ENCODE measurements at regions not wholly inside any gene's neighbourhood (a gene's known extent, or its start where the extent isn't known, plus 50 kb on each side); places are given as distances from the start of the nearest gene placed in this dataset.

DNA sequence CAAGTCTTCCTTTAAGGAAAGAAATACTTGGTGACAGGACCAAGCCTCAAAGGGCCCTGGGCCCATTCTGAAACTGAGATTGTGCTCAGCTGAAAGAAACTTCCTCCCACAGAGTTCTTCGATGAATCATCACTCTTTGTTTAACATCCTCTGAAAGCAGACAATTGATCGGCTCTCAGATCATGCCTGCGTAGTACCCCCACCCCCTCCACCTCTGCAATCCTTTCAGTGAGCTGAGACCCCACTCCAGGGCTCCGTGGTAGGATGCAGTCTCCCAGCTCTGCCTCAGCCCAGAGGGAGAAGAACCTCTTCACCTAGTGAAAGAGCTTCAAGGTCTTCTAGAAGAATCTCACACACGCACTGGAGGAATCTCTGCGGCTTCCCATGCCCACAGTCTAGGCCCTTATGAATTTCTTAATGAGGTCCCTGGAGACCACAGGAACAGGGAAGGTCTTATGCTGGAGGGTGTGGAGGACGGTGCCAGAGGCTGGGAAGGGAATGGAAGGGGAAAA lies 104.9 kb upstream of the SOD1 start:
- TF ChIP-seq POLR2AphosphoS5 (IDR thresholded peaks at IDR 0.05; ENCODE audit: low read depth, low read length) (peak; percentile 50; the same call in 1 of the 2 replicates), SIN3A (IDR thresholded peaks at IDR 0.05; ENCODE audit: borderline replicate concordance, insufficient read depth, low read length) (no peak)

GRCh38 chr21:31553926-31554325 lies 105.6 kb upstream of the SOD1 start:
- no peak for TF ChIP-seq REST (IDR thresholded peaks at IDR 0.05; ENCODE audit: insufficient read depth in 1 of 2, low read depth in 2 of 2, low read length in 2 of 2)

- no peak for TF ChIP-seq SIN3A (IDR thresholded peaks at IDR 0.05; ENCODE audit: borderline replicate concordance, insufficient read depth, low read length)
These were observed 106.0 kb upstream of the SOD1 start for GRCh38 chr21:31553461-31553860.

GRCh38 chr21:31552826-31553225 lies 106.7 kb upstream of the SOD1 start:
- TF ChIP-seq FOXP2 (optimal IDR thresholded peaks at IDR 0.05; ENCODE audit: borderline replicate concordance, extremely low read depth, extremely low read length, insufficient read depth), result no peak
- no peak for TF ChIP-seq SIN3A (IDR thresholded peaks at IDR 0.05; ENCODE audit: borderline replicate concordance, insufficient read depth, low read length)
- no peak for TF ChIP-seq TAF1 (IDR thresholded peaks at IDR 0.05; ENCODE audit: borderline replicate concordance, insufficient read depth, low read length)
- TF ChIP-seq REST (IDR thresholded peaks at IDR 0.05; ENCODE audit: insufficient read depth in 1 of 2, low read depth in 2 of 2, low read length in 2 of 2), result no peak
- no peak for TF ChIP-seq POLR2AphosphoS5 (IDR thresholded peaks at IDR 0.05; ENCODE audit: low read depth, low read length)

GRCh38 chr21:31550070-31550469 lies 109.4 kb upstream of the SOD1 start:
- no peak for TF ChIP-seq POLR2AphosphoS5 (IDR thresholded peaks at IDR 0.05; ENCODE audit: low read depth, low read length)

DNA sequence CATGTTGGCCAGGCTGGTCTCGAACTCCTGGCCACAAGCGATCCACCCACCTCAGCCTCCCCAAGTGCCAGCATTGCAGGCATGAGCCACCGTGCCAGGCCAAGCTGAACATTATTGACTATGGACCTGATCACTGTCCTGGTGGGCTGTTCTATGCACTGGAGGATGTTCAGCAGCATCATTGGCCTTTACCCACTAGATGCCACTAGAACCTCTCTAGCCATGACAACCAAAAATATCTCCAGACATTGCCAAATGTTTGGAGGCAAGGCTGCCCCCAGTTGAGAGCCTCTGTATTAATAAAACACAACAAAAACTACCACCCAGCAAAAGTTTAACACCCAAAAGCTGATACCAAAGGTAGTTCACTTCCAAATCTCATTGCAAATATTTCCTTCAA lies 110.8 kb upstream of the SOD1 start:
- TF ChIP-seq SIN3A (IDR thresholded peaks at IDR 0.05; ENCODE audit: borderline replicate concordance, insufficient read depth, low read length) (no peak), POLR2AphosphoS5 (IDR thresholded peaks at IDR 0.05; ENCODE audit: low read depth, low read length) (no peak), REST (IDR thresholded peaks at IDR 0.05; ENCODE audit: insufficient read depth in 1 of 2, low read depth in 2 of 2, low read length in 2 of 2) (no peak), TAF1 (IDR thresholded peaks at IDR 0.05; ENCODE audit: borderline replicate concordance, insufficient read depth, low read length) (no peak), FOXP2 (optimal IDR thresholded peaks at IDR 0.05; ENCODE audit: borderline replicate concordance, extremely low read depth, extremely low read length, insufficient read depth) (no peak)

DNA sequence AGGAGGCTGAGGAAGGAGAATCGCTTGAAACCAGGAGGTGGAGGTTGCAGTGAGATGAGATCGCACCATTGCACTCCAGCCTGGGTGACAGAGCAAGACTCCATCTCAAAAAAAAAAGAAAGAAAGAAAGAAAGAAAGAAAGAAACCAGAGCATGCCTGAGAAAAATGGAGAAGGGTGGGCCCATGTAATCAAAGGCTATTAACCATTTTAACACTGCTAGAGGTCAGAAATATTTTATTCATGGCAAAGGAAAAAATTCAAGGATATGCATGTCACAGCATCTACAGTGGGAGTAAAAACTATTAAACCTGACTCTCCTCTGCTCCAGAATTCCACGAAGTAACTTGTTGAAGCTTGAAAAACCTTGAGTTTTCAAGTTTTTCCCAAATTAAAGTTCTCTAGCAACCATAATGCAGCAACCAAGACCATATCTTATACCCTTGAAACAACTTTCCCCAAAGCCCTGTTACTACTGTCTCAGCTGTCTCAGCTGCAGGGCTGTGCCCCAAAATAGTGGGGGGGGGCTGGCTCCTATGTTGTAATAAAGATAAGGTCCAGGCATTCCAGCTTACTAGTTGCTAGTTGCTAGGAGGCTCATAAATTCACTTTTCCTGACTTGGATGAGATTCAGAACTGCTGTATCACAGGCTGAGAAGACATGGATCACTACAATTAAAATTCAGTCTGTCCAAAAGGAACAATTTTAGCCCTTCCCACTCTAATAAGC lies 112.9 kb upstream of the SOD1 start:
- TF ChIP-seq REST (IDR thresholded peaks at IDR 0.05; ENCODE audit: insufficient read depth in 1 of 2, low read depth in 2 of 2, low read length in 2 of 2) (no peak), POLR2AphosphoS5 (IDR thresholded peaks at IDR 0.05; ENCODE audit: low read depth, low read length) (no peak), FOXP2 (optimal IDR thresholded peaks at IDR 0.05; ENCODE audit: borderline replicate concordance, extremely low read depth, extremely low read length, insufficient read depth) (no peak), TAF1 (IDR thresholded peaks at IDR 0.05; ENCODE audit: borderline replicate concordance, insufficient read depth, low read length) (no peak), SIN3A (IDR thresholded peaks at IDR 0.05; ENCODE audit: borderline replicate concordance, insufficient read depth, low read length) (no peak)

All from PFSK-1 (cell line).